ENCODE measurements at regions not wholly inside any gene's neighbourhood (a gene's known extent, or its start where the extent isn't known, plus 50 kb on each side); places are given as distances from the start of the nearest gene placed in this dataset.

GRCh38 chr13:80550971-80551441, 210.1 kb upstream of the SPRY2 start:
- CTCF ChIA-PET, result interaction anchor here (0.9 to 1.5 kb wide), 4 partner anchors 10 to 1009 kb away, joined by 3 to 4 read pairs (median 3); no protein-coding TSS in a partner anchor
- DNase-seq (ENCODE audit: low read depth, low spot score) (peak; percentile 31), FAIRE-seq (no peak)
- Histone ChIP-seq H3K4me2 (ENCODE audit: insufficient read depth, low read length) (peak overlapping the region; percentile 52), H3K27me3 (ENCODE audit: control insufficient read depth in 2 of 2, insufficient read depth in 2 of 2, low read length in 2 of 2) (no peaks in the 10 kb centered on the region), H3K4me1 (ENCODE audit: control insufficient read depth, extremely low read depth, insufficient read depth, low read length) (peaks cover 46% of the 10 kb centered on the region), H4K20me1 (replicated peaks; ENCODE audit: control insufficient read depth, extremely low read depth, insufficient read depth, low read length) (no peaks in the 10 kb centered on the region), H3K27ac (ENCODE audit: insufficient read depth, low read depth, low read length) (no peak overlapping the region), H3K36me3 (ENCODE audit: control insufficient read depth in 2 of 2, extremely low read depth in 1 of 2, insufficient read depth in 2 of 2, low read length in 2 of 2) (no peaks in the 10 kb centered on the region), H3K9ac (replicated peaks; ENCODE audit: extremely low read depth, insufficient read depth, low read length) (no peak overlapping the region), H3K4me3 (replicated peaks in 1 of 3; ENCODE audit: insufficient read depth in 1 of 3, low read depth in 1 of 3, low read length in 3 of 3) (no peak overlapping the region), H2AFZ (ENCODE audit: low read depth, low read length) (no peak overlapping the region), H3K79me2 (ENCODE audit: control insufficient read depth, insufficient read depth, low read length) (no peaks in the 10 kb centered on the region), H3K9me1 (replicated peaks; ENCODE audit: control insufficient read depth, extremely low read depth, insufficient read depth, low read length) (no peaks in the 10 kb centered on the region), H3K9me3 (replicated peaks; ENCODE audit: control insufficient read depth, insufficient read depth, low read length) (no peaks in the 10 kb centered on the region)
- intact Hi-C loops (cut with micrococcal nuclease), result loop anchor here (5.0 kb wide), 1 partner anchor 189 kb away; no protein-coding TSS in a partner anchor
- TF ChIP-seq EZH2 (IDR thresholded peaks at IDR 0.05; ENCODE audit: borderline replicate concordance, low read depth, low read length, severe bottlenecking), result no peak
- dilution Hi-C loops (cut with MboI; ENCODE audit: extremely low pct_ligation_motif_present, low sequenced_read_pairs), result no loop called here
- POLR2A ChIA-PET, result no interaction called here
- no TSS peak for BruUV-seq (replicated peaks)

GRCh38 chr13:80548915-80549314, 208.0 kb upstream of the SPRY2 start:
- Histone ChIP-seq H3K9me1 (replicated peaks; ENCODE audit: control insufficient read depth, extremely low read depth, insufficient read depth, low read length) (no peaks in the 10 kb centered on the region), H3K27me3 (ENCODE audit: control insufficient read depth in 2 of 2, insufficient read depth in 2 of 2, low read length in 2 of 2) (no peaks in the 10 kb centered on the region), H3K4me3 (replicated peaks in 1 of 3; ENCODE audit: insufficient read depth in 1 of 3, low read depth in 1 of 3, low read length in 3 of 3) (no peak overlapping the region), H3K9me3 (replicated peaks; ENCODE audit: control insufficient read depth, insufficient read depth, low read length) (no peaks in the 10 kb centered on the region), H3K9ac (replicated peaks; ENCODE audit: extremely low read depth, insufficient read depth, low read length) (no peak overlapping the region), H3K79me2 (ENCODE audit: control insufficient read depth, insufficient read depth, low read length) (no peaks in the 10 kb centered on the region), H3K4me2 (ENCODE audit: insufficient read depth, low read length) (no peak overlapping the region), H3K27ac (ENCODE audit: insufficient read depth, low read depth, low read length) (no peak overlapping the region), H2AFZ (ENCODE audit: low read depth, low read length) (peak overlapping the region; percentile 83), H4K20me1 (replicated peaks; ENCODE audit: control insufficient read depth, extremely low read depth, insufficient read depth, low read length) (no peaks in the 10 kb centered on the region), H3K4me1 (ENCODE audit: control insufficient read depth, extremely low read depth, insufficient read depth, low read length) (peaks cover 41% of the 10 kb centered on the region), H3K36me3 (ENCODE audit: control insufficient read depth in 2 of 2, extremely low read depth in 1 of 2, insufficient read depth in 2 of 2, low read length in 2 of 2) (no peaks in the 10 kb centered on the region)
- dilution Hi-C loops (cut with MboI; ENCODE audit: extremely low pct_ligation_motif_present, low sequenced_read_pairs) (no loop called here), intact Hi-C loops (cut with micrococcal nuclease) (loop anchor here (1.0 to 10.0 kb wide), 5 partner anchors 79 to 774 kb away; no protein-coding TSS in a partner anchor)
- no peak for FAIRE-seq
- CTCF ChIA-PET, result interaction anchor here (0.9 to 1.2 kb wide), 2 partner anchors 16 to 82 kb away, joined by 3 read pairs; no protein-coding TSS in a partner anchor
- no peak for DNase-seq (ENCODE audit: low read depth, low spot score)
- POLR2A ChIA-PET, result no interaction called here
- no TSS peak for BruUV-seq (replicated peaks)
- no peak for TF ChIP-seq JUN (IDR thresholded peaks at IDR 0.05; ENCODE audit: borderline replicate concordance, insufficient read depth, insufficient read length, low read depth)

All from endothelial cell of umbilical vein (primary cell).